ENCODE measurements at regions not wholly inside any gene's neighbourhood (a gene's known extent, or its start where the extent isn't known, plus 50 kb on each side); places are given as distances from the start of the nearest gene placed in this dataset.

DNA sequence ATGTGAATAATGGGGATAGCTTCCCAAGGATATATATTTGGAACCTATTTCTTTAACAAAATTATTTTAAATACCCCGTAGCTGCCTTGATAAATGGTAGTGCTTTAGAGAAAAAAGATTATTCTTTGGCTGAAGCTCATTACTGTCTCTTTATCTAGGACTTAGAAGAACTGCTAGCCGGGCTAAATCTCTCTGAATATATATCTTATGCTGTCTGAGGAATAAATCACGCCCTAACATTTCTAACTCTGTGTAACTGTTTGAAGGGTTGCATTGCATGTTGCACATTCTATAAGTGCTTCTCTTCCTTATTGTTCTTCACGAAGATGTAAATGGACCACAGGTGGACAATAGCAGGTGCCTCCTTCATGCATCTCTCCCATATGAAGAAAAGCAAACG is 585.0 kb upstream of the ZP4 start:
- H3K4me3 ChIP-seq (ENCODE audit: low read depth, low read length) = no peak overlapping the region

DNA sequence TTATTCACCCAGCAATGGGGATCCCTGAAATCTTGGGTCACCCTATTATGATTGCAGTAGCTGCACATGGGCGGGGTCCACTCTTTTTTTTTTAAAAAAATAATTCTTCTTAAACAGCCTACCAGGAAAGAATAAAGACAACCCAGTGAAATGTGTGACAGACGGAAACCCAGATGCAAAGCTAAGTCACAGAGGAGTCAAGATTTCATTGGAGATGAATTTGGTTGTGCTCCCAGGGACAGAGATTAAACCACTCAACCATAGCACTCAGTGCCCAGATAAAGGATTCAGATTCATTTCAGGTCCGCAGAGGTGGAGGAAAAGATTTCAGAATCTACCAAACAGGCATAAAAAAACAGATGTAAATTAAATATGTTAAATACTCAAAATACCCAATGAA is 583.5 kb upstream of the ZP4 start:
- Histone ChIP-seq H3K36me3 (ENCODE audit: control insufficient read depth, insufficient read depth, low read length) (peaks cover 3% of the 10 kb centered on the region; the same call in 1 of the 2 replicates), H3K9me3 (ENCODE audit: control insufficient read depth, insufficient read depth, low read depth, low read length) (no peaks in the 10 kb centered on the region), H3K9ac (ENCODE audit: low read length) (no peak overlapping the region), H3K4me3 (ENCODE audit: low read depth, low read length) (no peak overlapping the region), H3K27ac (ENCODE audit: low read depth, low read length) (no peak overlapping the region), H3K4me1 (ENCODE audit: control insufficient read depth, insufficient read depth, low read length) (no peaks in the 10 kb centered on the region), H3K27me3 (ENCODE audit: control insufficient read depth, insufficient read depth, low read length) (no peaks in the 10 kb centered on the region)

More for the DNA sequence above, 585.0 kb upstream of the ZP4 start:
- Histone ChIP-seq H3K4me1 (ENCODE audit: control insufficient read depth, insufficient read depth, low read length) (no peaks in the 10 kb centered on the region), H3K9me3 (ENCODE audit: control insufficient read depth, insufficient read depth, low read depth, low read length) (no peaks in the 10 kb centered on the region), H3K27me3 (ENCODE audit: control insufficient read depth, insufficient read depth, low read length) (no peaks in the 10 kb centered on the region), H3K36me3 (ENCODE audit: control insufficient read depth, insufficient read depth, low read length) (peaks cover 4% of the 10 kb centered on the region; the same call in 1 of the 2 replicates), H3K27ac (ENCODE audit: low read depth, low read length) (no peak overlapping the region), H3K9ac (ENCODE audit: low read length) (no peak overlapping the region)

DNA sequence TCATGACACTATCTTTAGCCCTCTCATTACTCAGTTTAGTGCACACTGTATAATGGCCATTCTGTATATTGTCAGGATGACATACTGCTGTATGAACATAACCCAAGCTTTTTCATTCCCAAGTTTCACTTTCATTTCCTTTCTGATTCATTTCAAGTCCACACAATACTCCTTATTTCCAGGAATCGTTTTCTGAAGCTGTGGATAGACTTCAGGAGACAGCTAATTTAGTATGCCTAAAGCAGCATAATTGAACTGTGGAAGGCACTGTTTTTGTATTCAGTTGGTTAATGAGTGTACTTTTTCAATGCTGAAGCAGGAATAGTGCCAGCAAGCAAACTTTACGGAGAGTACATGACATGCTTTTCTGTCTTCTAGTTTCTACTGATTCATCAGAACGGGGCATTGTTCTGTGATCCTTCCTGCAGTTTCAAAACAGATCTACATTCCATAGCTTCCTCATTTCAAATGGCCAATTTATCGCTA is 578.5 kb upstream of the ZP4 start:
- no peaks in the 10 kb centered on the region for H3K9me3 ChIP-seq (ENCODE audit: control insufficient read depth, insufficient read depth, low read depth, low read length)
- H3K27ac ChIP-seq (ENCODE audit: low read depth, low read length) = no peak overlapping the region
- H3K9ac ChIP-seq (ENCODE audit: low read length) = no peak overlapping the region
- no peak overlapping the region for H3K4me3 ChIP-seq (ENCODE audit: low read depth, low read length)
- H3K27me3 ChIP-seq (ENCODE audit: control insufficient read depth, insufficient read depth, low read length) = no peaks in the 10 kb centered on the region
- peaks cover 5% of the 10 kb centered on the region for H3K4me1 ChIP-seq (ENCODE audit: control insufficient read depth, insufficient read depth, low read length)
- H3K36me3 ChIP-seq (ENCODE audit: control insufficient read depth, insufficient read depth, low read length) = peaks cover 3% of the 10 kb centered on the region; the same call in 1 of the 2 replicates

DNA sequence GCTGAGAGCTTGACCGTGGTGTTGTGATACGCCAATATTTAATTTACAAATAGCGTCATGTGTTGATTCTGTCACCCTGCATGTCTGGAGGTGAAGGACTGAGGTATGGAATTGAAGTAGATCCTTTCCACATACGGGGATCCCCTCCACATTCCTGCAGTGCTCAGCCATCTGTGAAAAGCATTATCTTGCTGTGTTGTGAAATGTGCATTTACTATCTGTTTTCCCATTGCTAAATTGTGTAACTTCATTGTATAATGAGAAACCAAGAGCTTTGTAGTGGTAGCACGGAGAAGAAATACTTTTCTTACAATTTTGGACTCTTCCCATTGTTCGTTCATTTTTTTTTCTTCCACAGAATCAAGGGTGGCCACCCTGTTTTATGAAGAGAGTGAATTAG is 577.3 kb upstream of the ZP4 start:
- Histone ChIP-seq H3K27me3 (ENCODE audit: control insufficient read depth, insufficient read depth, low read length) (no peaks in the 10 kb centered on the region), H3K36me3 (ENCODE audit: control insufficient read depth, insufficient read depth, low read length) (peaks cover 3% of the 10 kb centered on the region; the same call in 1 of the 2 replicates), H3K9me3 (ENCODE audit: control insufficient read depth, insufficient read depth, low read depth, low read length) (no peaks in the 10 kb centered on the region), H3K9ac (ENCODE audit: low read length) (no peak overlapping the region), H3K4me1 (ENCODE audit: control insufficient read depth, insufficient read depth, low read length) (peaks cover 5% of the 10 kb centered on the region), H3K27ac (ENCODE audit: low read depth, low read length) (no peak overlapping the region), H3K4me3 (ENCODE audit: low read depth, low read length) (no peak overlapping the region)

DNA sequence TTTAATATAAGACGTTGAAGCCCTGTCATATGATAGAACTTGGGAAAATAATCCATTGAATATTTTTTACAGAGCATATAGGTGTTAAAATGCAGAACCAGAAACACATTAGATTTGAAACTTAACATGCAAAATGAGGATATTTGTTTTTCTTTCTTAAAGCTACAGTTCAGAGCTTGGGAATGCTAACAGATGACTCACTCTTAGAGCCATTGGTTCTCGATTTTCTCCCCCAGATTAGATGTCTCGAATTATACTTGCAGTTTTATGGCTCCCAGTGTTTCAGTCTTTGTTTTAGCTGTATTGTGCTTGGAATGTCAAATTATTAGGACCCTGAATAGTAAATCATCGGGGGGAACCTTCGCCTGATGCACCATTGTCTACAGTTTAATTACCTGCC is 575.7 kb upstream of the ZP4 start:
- no peak overlapping the region for H3K9ac ChIP-seq (ENCODE audit: low read length)
- no peak overlapping the region for H3K4me3 ChIP-seq (ENCODE audit: low read depth, low read length)
- H3K9me3 ChIP-seq (ENCODE audit: control insufficient read depth, insufficient read depth, low read depth, low read length) = no peaks in the 10 kb centered on the region
- H3K36me3 ChIP-seq (ENCODE audit: control insufficient read depth, insufficient read depth, low read length) = no peaks in the 10 kb centered on the region
- peaks cover 5% of the 10 kb centered on the region for H3K4me1 ChIP-seq (ENCODE audit: control insufficient read depth, insufficient read depth, low read length)
- H3K27me3 ChIP-seq (ENCODE audit: control insufficient read depth, insufficient read depth, low read length) = no peaks in the 10 kb centered on the region
- H3K27ac ChIP-seq (ENCODE audit: low read depth, low read length) = no peak overlapping the region

DNA sequence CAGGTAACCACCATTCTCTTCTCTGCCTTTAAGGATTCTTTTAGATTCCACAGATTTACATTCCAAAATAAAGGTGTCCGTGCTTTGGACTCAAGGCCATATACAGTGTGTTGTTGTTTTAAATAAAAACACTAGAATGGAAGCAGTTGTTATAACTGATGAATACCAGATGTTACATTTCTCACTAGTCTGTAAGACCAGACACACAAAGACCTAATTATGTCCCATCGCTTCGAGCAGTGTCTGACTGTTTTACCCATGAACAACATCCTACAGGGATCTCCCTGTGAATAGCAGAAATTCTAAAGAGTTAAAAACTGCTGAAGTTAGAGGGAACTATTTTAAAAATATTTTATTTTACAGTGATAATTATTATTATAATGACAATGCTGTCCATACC is 574.7 kb upstream of the ZP4 start:
- H3K27me3 ChIP-seq (ENCODE audit: control insufficient read depth, insufficient read depth, low read length) = no peaks in the 10 kb centered on the region
- no peaks in the 10 kb centered on the region for H3K36me3 ChIP-seq (ENCODE audit: control insufficient read depth, insufficient read depth, low read length)
- H3K4me3 ChIP-seq (ENCODE audit: low read depth, low read length) = no peak overlapping the region
- H3K27ac ChIP-seq (ENCODE audit: low read depth, low read length) = no peak overlapping the region
- no peak overlapping the region for H3K9ac ChIP-seq (ENCODE audit: low read length)
- H3K4me1 ChIP-seq (ENCODE audit: control insufficient read depth, insufficient read depth, low read length) = peaks cover 5% of the 10 kb centered on the region
- H3K9me3 ChIP-seq (ENCODE audit: control insufficient read depth, insufficient read depth, low read depth, low read length) = no peaks in the 10 kb centered on the region

DNA sequence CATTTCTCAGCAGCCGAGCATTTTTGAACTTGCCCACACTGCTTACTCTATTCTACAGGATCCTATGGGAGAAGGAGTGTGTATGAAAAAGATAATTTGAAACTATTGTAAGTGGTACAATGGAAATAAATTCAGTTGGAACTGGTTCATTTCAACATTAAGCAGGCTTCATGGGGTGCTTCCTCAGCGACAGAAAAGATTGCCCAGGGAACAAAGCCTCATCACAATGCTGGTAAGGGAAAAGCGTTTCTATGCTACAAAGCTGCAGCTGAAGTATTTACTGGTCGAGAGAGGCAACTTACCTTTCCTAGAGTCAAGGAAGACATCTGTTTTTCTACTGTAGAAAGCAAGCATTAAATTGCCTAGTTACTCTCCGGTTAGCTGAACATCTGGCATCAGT is 568.2 kb upstream of the ZP4 start:
- no peak overlapping the region for H3K4me3 ChIP-seq (ENCODE audit: low read depth, low read length)
- H3K27me3 ChIP-seq (ENCODE audit: control insufficient read depth, insufficient read depth, low read length) = no peaks in the 10 kb centered on the region
- no peak overlapping the region for H3K27ac ChIP-seq (ENCODE audit: low read depth, low read length)
- no peaks in the 10 kb centered on the region for H3K36me3 ChIP-seq (ENCODE audit: control insufficient read depth, insufficient read depth, low read length)
- no peaks in the 10 kb centered on the region; the same call in 1 of the 2 replicates for H3K4me1 ChIP-seq (ENCODE audit: control insufficient read depth, insufficient read depth, low read length)
- no peaks in the 10 kb centered on the region for H3K9me3 ChIP-seq (ENCODE audit: control insufficient read depth, insufficient read depth, low read depth, low read length)
- no peak overlapping the region for H3K9ac ChIP-seq (ENCODE audit: low read length)

DNA sequence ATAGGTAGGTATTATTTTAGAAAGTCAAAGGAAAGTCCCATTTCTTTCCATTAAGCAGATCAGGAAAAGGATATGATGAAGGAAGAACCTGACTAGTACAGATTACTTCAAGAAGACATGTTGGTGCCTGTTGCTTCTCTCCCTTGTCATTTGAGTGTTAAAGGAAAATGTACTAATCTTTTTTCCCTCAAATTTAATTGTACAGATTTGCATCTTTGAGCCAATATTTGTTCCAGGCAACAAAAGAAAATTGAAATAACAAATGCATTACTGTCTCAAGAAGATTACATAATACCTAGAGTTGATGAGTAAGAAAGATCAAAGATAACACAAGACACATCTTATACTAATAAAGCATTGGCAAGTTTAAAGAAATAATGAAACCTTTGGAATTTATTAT is 566.9 kb upstream of the ZP4 start:
- H3K9ac ChIP-seq (ENCODE audit: low read length) = no peak overlapping the region
- H3K27ac ChIP-seq (ENCODE audit: low read depth, low read length) = 0 out of 2 replicates have a peak overlapping the region, but pooled peaks have one; percentile 26
- H3K9me3 ChIP-seq (ENCODE audit: control insufficient read depth, insufficient read depth, low read depth, low read length) = 0 out of 2 replicates have a peak, but pooled peaks cover 2% of the 10 kb centered on the region
- no peaks in the 10 kb centered on the region for H3K27me3 ChIP-seq (ENCODE audit: control insufficient read depth, insufficient read depth, low read length)
- no peaks in the 10 kb centered on the region for H3K36me3 ChIP-seq (ENCODE audit: control insufficient read depth, insufficient read depth, low read length)
- H3K4me3 ChIP-seq (ENCODE audit: low read depth, low read length) = no peak overlapping the region
- H3K4me1 ChIP-seq (ENCODE audit: control insufficient read depth, insufficient read depth, low read length) = no peaks in the 10 kb centered on the region; the same call in 1 of the 2 replicates

DNA sequence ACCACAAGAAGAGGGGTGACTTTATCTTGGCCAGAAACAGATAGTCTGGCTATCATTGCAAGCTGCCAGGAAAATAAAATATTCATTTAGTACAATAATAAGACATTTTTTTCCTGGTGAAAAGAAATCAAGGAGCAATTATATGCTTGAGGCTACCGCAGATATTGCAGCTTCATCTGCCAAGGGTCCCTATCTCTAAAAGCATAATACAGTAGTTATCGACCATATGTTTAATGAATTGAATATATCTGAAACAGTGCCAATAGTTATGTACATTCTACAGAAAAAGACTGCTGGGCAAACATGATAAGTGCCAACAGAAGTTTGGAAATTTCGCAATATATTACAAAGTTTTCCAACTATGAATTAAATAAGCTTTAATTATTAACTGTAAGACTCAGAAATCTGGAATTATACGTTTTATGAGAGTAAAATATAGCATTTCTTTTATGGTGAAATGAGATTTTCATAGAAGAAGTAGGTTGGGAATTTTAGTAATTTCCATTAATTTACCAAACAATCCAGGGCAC is 561.1 kb upstream of the ZP4 start:
- H3K4me3 ChIP-seq (ENCODE audit: low read depth, low read length) = no peak overlapping the region
- no peaks in the 10 kb centered on the region for H3K27me3 ChIP-seq (ENCODE audit: control insufficient read depth, insufficient read depth, low read length)
- H3K36me3 ChIP-seq (ENCODE audit: control insufficient read depth, insufficient read depth, low read length) = no peaks in the 10 kb centered on the region
- H3K9me3 ChIP-seq (ENCODE audit: control insufficient read depth, insufficient read depth, low read depth, low read length) = 0 out of 2 replicates have a peak, but pooled peaks cover 2% of the 10 kb centered on the region
- no peak overlapping the region for H3K9ac ChIP-seq (ENCODE audit: low read length)
- no peak overlapping the region for H3K27ac ChIP-seq (ENCODE audit: low read depth, low read length)
- H3K4me1 ChIP-seq (ENCODE audit: control insufficient read depth, insufficient read depth, low read length) = no peaks in the 10 kb centered on the region

DNA sequence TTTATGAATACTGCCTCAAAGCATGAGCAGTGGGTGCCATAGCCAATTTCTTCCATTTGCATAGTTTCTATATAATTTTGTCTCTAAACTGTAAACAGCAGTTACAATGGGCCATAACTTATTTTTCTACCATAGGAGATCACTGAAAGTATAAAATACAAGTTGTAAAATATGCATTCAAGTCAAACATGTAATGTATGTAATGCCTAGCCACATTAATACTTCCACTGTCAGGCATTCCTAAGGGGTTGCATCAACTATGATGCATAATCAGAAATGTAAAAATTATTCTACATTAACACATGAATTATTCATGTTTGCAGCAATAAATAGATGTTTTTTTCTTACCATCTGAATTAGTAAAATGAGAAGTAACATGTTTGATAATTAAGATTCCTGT is 560.3 kb upstream of the ZP4 start:
- H3K27me3 ChIP-seq (ENCODE audit: control insufficient read depth, insufficient read depth, low read length) = no peaks in the 10 kb centered on the region
- H3K36me3 ChIP-seq (ENCODE audit: control insufficient read depth, insufficient read depth, low read length) = no peaks in the 10 kb centered on the region
- no peak overlapping the region for H3K9ac ChIP-seq (ENCODE audit: low read length)
- 0 out of 2 replicates have a peak, but pooled peaks cover 2% of the 10 kb centered on the region for H3K9me3 ChIP-seq (ENCODE audit: control insufficient read depth, insufficient read depth, low read depth, low read length)
- no peak overlapping the region for H3K4me3 ChIP-seq (ENCODE audit: low read depth, low read length)
- H3K27ac ChIP-seq (ENCODE audit: low read depth, low read length) = no peak overlapping the region
- no peaks in the 10 kb centered on the region for H3K4me1 ChIP-seq (ENCODE audit: control insufficient read depth, insufficient read depth, low read length)

DNA sequence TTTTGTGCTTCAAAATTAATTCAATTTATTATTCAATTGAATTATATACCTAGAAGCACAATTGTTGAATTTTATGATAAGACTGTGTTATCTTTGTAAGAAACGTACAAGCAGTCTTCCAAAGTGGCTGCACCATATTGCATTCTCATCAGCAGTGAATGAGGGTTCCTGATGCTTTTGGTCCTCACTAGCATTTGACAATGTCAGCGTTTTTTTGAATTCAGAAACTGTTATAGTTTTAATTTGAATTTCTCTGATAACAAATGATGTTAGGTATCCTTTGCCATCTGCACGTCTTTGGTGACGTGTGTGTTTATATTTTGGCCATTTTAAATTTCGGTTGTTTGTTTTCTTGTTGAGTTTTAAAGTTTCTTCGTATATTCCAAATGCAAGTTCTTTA is 553.0 kb upstream of the ZP4 start:
- Histone ChIP-seq H3K9ac (ENCODE audit: low read length) (no peak overlapping the region), H3K27ac (ENCODE audit: low read depth, low read length) (no peak overlapping the region), H3K9me3 (ENCODE audit: control insufficient read depth, insufficient read depth, low read depth, low read length) (no peaks in the 10 kb centered on the region), H3K4me3 (ENCODE audit: low read depth, low read length) (no peak overlapping the region), H3K27me3 (ENCODE audit: control insufficient read depth, insufficient read depth, low read length) (no peaks in the 10 kb centered on the region), H3K36me3 (ENCODE audit: control insufficient read depth, insufficient read depth, low read length) (no peaks in the 10 kb centered on the region), H3K4me1 (ENCODE audit: control insufficient read depth, insufficient read depth, low read length) (no peaks in the 10 kb centered on the region)

Data from HUES6 (cell line).